Neural progenitor cell (in vitro differentiated cells): ENCODE measurements at regions not wholly inside any gene's neighbourhood (a gene's known extent, or its start where the extent isn't known, plus 50 kb on each side); places are given as distances from the start of the nearest gene placed in this dataset.

Source experiments
- DNase-seq: peaks from one replicate; pipeline ENCODE4 v3.0.0-alpha.2; 2016; ENCODE audit warnings: low spot score
- H2AFZ ChIP-seq: fragments of 200-600 bp; sonication (generic); replicated peaks from 2 replicates; pipeline ENCODE4 v1.6.1; 2016; ENCODE audit warnings: antibody characterized with exemption
- H3F3A ChIP-seq: fragments of 200-600 bp; sonication (generic); 2 replicates; pipeline ENCODE4 v1.6.1; 2016; ENCODE audit warnings: antibody characterized with exemption, low read depth
- H3K27ac ChIP-seq: fragments of 200-600 bp; sonication (generic); 2 replicates; pipeline ENCODE4 v1.5.1; 2016; ENCODE audit warnings: mild to moderate bottlenecking
- H3K27me3 ChIP-seq: fragments of 200-600 bp; sonication (generic); 2 replicates; pipeline ENCODE4 v1.6.1; 2016; ENCODE audit warnings: mild to moderate bottlenecking, moderate library complexity
- H3K36me3 ChIP-seq: fragments of 200-600 bp; sonication (generic); 2 replicates; pipeline ENCODE4 v1.5.1; 2016
- H3K4me1 ChIP-seq: fragments of 200-600 bp; sonication (generic); 2 replicates; pipeline ENCODE4 v1.6.1; 2016; ENCODE audit warnings: mixed run types
- H3K4me2 ChIP-seq: fragments of 200-600 bp; sonication (generic); 2 replicates; pipeline ENCODE4 v1.6.1; 2016
- H3K4me3 ChIP-seq: fragments of 200-600 bp; sonication (generic); 2 replicates; pipeline ENCODE4 v1.5.1; 2016
- H3K79me2 ChIP-seq: fragments of 200-600 bp; sonication (generic); 2 replicates; pipeline ENCODE4 v1.6.1; 2016; ENCODE audit warnings: low read depth
- H3K9ac ChIP-seq: fragments of 200-600 bp; sonication (generic); 2 replicates; pipeline ENCODE4 v1.6.1; 2016
- H3K9me3 ChIP-seq: fragments of 200-600 bp; sonication (generic); 2 replicates; pipeline ENCODE4 v1.5.1; 2016; ENCODE audit warnings: low read depth
- H4K20me1 ChIP-seq: fragments of 200-600 bp; sonication (generic); 2 replicates; pipeline ENCODE4 v1.6.1; 2016; ENCODE audit warnings: low read depth
- H3K27ac Mint-ChIP-seq: 3 replicates; pipeline ENCODE4 v1.8.0; 2021; ENCODE audit warnings: mixed read lengths
- H3K27me3 Mint-ChIP-seq: 2 replicates; pipeline ENCODE4 v1.8.0; 2022; ENCODE audit warnings: low read depth, mild to moderate bottlenecking, inconsistent platforms, moderate library complexity, mixed read lengths; ENCODE audit not compliant: insufficient read depth
- H3K36me3 Mint-ChIP-seq: 3 replicates; pipeline ENCODE4 v1.8.0; 2021; ENCODE audit warnings: mixed read lengths
- H3K4me1 Mint-ChIP-seq: 3 replicates; pipeline ENCODE4 v1.8.0; 2021; ENCODE audit warnings: mixed read lengths
- H3K4me3 Mint-ChIP-seq: 3 replicates; pipeline ENCODE4 v1.8.0; 2021; ENCODE audit warnings: mild to moderate bottlenecking, moderate library complexity, mixed read lengths
- H3K9me3 Mint-ChIP-seq: 3 replicates; pipeline ENCODE4 v1.8.0; 2020; ENCODE audit warnings: mixed read lengths
- EZH2 ChIP-seq: fragments of 200-600 bp; sonication (generic); IDR thresholded peaks from 2 replicates; pipeline ENCODE4 v1.6.1; 2017; ENCODE audit warnings: antibody characterized with exemption, mild to moderate bottlenecking, moderate library complexity
- EZH2phosphoT487 ChIP-seq: fragments of 200-600 bp; sonication (generic); IDR thresholded peaks from 2 replicates; pipeline ENCODE4 v1.6.1; 2017; ENCODE audit warnings: antibody characterized with exemption
- TF ChIP-seq, protein P1 (sequence below): fragments of 200-600 bp; sonication (generic); IDR thresholded peaks from 2 replicates; pipeline ENCODE4 v1.5.1; 2017; ENCODE audit warnings: antibody characterized with exemption, mild to moderate bottlenecking

DNA sequence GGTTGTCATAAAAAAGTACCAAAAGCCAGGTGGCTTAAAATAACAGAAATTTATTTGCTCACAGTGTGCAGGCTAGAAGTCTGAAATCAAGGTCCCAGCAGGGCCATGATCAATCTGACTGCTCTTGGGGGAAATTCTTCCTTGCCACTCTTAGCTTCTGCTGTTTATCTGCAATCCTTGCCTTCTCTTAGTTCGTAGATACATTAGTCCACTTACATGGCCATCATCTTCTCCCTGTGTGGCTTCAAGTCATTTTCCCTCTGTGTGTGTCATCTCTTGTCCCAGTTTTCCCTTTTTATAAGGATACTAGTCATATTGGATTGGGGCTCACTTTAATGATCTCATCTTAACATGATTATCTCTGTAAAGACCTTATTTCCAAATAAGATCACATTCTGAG is 124.0 kb upstream of the NCAM2 start:
- H3K27ac Mint-ChIP-seq: no peak overlapping the region
- no peaks in the 10 kb centered on the region for H3K36me3 ChIP-seq
- H3K79me2 ChIP-seq: no peaks in the 10 kb centered on the region
- H3K4me3 ChIP-seq: no peak overlapping the region
- H3K27me3 Mint-ChIP-seq: no peaks in the 10 kb centered on the region
- H3K36me3 Mint-ChIP-seq: no peaks in the 10 kb centered on the region
- no peak overlapping the region for H3K4me2 ChIP-seq
- no peaks in the 10 kb centered on the region for H3F3A ChIP-seq
- H3K9me3 ChIP-seq: no peaks in the 10 kb centered on the region
- no peak overlapping the region for H3K27ac ChIP-seq
- no peak overlapping the region for H3K4me3 Mint-ChIP-seq
- H3K27me3 ChIP-seq: no peaks in the 10 kb centered on the region
- no peaks in the 10 kb centered on the region for H3K4me1 Mint-ChIP-seq
- no peaks in the 10 kb centered on the region for H4K20me1 ChIP-seq
- H3K9me3 Mint-ChIP-seq: no peaks in the 10 kb centered on the region
- H3K4me1 ChIP-seq: no peaks in the 10 kb centered on the region
- TF ChIP-seq, protein P1, sequence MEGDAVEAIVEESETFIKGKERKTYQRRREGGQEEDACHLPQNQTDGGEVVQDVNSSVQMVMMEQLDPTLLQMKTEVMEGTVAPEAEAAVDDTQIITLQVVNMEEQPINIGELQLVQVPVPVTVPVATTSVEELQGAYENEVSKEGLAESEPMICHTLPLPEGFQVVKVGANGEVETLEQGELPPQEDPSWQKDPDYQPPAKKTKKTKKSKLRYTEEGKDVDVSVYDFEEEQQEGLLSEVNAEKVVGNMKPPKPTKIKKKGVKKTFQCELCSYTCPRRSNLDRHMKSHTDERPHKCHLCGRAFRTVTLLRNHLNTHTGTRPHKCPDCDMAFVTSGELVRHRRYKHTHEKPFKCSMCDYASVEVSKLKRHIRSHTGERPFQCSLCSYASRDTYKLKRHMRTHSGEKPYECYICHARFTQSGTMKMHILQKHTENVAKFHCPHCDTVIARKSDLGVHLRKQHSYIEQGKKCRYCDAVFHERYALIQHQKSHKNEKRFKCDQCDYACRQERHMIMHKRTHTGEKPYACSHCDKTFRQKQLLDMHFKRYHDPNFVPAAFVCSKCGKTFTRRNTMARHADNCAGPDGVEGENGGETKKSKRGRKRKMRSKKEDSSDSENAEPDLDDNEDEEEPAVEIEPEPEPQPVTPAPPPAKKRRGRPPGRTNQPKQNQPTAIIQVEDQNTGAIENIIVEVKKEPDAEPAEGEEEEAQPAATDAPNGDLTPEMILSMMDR: no peak
- TF ChIP-seq EZH2phosphoT487: no peak
- TF ChIP-seq EZH2: no peak
- H3K9ac ChIP-seq: no peak overlapping the region
- no peak overlapping the region for H2AFZ ChIP-seq
- DNase-seq: no peak

DNA sequence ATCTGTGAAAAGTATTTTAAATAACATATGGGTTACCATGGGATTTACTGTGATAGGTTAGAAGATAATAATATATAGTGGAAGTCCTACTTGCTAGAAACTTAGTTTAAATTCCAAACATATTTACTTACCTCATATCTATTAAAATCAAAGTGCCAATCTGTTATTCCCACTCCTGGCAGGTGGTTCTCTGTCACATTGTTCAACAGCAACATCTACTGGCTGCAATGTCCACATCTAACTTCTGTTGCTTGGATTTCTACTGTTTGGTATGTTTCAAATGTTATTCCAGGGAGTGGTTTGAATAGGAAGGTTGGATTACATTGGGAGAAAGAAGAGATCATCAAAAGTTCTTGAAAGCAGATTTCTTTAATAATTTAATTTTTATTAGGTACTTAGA is 122.5 kb upstream of the NCAM2 start:
- Histone ChIP-seq H3K4me3 (no peak overlapping the region), H3K27me3 (no peaks in the 10 kb centered on the region), H3K4me1 (no peaks in the 10 kb centered on the region), H3K9me3 (no peaks in the 10 kb centered on the region), H3K9ac (no peak overlapping the region), H3K27ac (no peak overlapping the region), H4K20me1 (no peaks in the 10 kb centered on the region), H3K36me3 (no peaks in the 10 kb centered on the region), H3K4me2 (no peak overlapping the region), H2AFZ (no peak overlapping the region), H3F3A (no peaks in the 10 kb centered on the region), H3K79me2 (no peaks in the 10 kb centered on the region)
- Mint-ChIP-seq H3K27me3 (no peaks in the 10 kb centered on the region), H3K4me3 (no peak overlapping the region), H3K4me1 (no peaks in the 10 kb centered on the region), H3K36me3 (no peaks in the 10 kb centered on the region), H3K9me3 (no peaks in the 10 kb centered on the region), H3K27ac (no peak overlapping the region)
- DNase-seq: peak; percentile 13
- TF ChIP-seq, protein P1: peak; percentile 51
- TF ChIP-seq EZH2: no peak

DNA sequence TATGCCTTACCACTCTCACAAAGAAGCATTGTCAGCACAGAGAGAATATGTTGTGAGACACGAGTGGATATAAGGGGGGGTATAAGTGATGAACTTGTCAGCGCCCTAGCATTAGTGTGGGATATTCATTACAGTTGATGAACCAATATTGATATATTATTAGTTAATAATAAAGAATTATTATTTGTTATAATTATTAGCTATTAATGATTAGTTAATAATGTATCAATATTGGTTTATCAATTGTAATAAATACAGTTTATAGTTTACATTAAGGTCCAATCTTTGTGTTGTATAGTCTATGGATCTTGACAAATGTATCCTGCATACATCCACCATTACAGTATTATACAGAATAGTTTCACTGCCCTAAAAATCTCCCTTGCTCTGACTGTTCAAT is 120.2 kb upstream of the NCAM2 start:
- no peaks in the 10 kb centered on the region for H3K36me3 Mint-ChIP-seq
- H3K4me1 Mint-ChIP-seq: no peaks in the 10 kb centered on the region
- no peak overlapping the region for H3K27ac Mint-ChIP-seq
- no peak for DNase-seq
- H3K9me3 Mint-ChIP-seq: no peaks in the 10 kb centered on the region
- Histone ChIP-seq H3K9me3 (no peaks in the 10 kb centered on the region), H3K27ac (no peak overlapping the region), H3K4me3 (no peak overlapping the region), H3K27me3 (no peaks in the 10 kb centered on the region), H4K20me1 (no peaks in the 10 kb centered on the region), H2AFZ (no peak overlapping the region), H3K9ac (no peak overlapping the region), H3K4me2 (no peak overlapping the region), H3K36me3 (no peaks in the 10 kb centered on the region), H3F3A (no peaks in the 10 kb centered on the region), H3K79me2 (no peaks in the 10 kb centered on the region), H3K4me1 (no peaks in the 10 kb centered on the region)
- no peak overlapping the region for H3K4me3 Mint-ChIP-seq
- TF ChIP-seq EZH2 (no peak), EZH2phosphoT487 (no peak)
- TF ChIP-seq, protein P1: no peak
- no peaks in the 10 kb centered on the region for H3K27me3 Mint-ChIP-seq
